ENCODE measurements at regions not wholly inside any gene's neighbourhood (a gene's known extent, or its start where the extent isn't known, plus 50 kb on each side); places are given as distances from the start of the nearest gene placed in this dataset.

DNA sequence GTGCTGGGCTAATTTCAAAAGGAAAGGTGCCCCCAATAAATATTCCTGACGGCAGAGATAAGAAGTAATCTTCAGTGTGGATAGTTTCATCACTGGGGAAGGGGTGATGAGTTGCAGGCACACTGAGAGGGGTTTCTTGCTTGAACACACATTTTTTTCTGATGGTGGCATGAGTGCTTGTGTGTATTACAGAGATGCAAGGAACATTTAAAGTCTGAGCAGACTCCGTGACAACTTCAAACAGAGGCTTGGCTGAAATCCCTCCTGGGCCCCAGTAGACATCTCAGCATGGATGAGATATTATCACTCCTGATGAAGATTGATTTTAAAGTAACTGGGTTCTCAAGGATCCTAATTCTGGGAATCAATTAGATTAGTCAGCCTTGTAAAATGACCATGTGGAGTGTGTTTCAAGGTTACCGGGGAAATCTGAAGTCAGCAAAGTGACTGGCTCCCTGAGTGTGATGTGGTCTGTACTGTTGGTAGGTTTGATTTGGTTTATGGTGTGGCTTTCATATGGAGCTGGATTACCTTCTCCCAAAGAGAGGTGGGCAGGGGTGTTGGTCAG lies 435.8 kb upstream of the EEF2KMT start:
- DNase-seq (ENCODE audit: low read depth), result no peak

DNA sequence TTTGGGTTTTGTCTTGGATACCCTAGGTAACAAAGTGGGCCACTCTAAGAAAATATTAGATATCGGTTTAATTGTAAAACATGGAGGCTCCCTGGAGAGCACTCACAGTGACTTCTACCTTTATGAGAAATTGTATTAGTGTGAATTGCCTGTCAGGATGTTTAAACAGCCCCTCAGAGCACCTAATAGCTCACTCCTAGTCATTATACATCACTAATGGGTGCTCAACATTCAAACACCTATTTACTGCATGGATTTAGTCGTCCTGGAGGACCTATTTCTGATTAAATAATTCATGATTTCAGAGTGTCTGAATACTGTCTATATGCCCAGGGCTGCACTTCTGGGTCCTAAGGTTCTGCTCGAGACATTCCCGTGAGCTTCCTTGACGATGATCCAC lies 430.2 kb upstream of the EEF2KMT start:
- no peak for DNase-seq (ENCODE audit: low read depth)

DNA sequence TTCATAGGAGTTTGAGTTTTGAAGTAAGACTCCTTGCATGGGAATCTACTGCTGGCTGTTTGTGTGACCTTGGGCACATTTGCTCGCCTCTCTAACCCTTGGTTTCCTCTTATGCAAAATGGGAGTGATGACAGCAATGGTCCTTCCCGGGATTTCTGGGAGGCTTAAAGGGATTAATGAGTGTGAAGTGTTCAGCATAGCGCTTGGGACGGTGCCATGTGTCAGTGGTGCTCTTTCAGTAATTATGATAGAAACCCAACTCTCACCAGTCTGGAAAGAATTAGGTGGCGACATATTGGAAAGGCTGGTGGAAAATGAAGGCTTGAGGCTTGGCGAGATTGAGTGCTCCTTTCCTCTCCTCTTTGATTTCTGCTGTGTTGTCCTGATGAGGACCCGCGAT lies 429.2 kb upstream of the EEF2KMT start:
- DNase-seq (ENCODE audit: low read depth), result no peak

DNA sequence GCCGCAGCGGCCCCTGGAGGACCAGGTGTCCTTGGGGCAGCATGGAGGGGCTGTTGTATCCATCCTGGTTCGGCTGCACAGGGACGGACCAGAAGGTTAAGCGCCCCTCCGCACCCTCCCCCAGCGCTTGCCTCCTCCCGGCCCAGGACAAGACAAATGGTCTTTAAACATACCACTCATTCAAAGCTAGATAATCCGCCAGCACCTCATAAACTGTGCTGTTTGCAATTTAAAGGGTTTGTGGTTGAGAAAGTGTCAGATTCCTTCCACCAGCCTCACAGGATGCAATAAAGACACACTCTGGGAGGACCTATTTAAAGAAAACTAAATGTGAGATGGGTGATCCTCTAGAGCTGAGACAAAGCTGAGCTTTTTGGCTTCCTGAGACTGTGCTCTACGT lies 426.2 kb upstream of the EEF2KMT start:
- DNase-seq (ENCODE audit: low read depth), result no peak

DNA sequence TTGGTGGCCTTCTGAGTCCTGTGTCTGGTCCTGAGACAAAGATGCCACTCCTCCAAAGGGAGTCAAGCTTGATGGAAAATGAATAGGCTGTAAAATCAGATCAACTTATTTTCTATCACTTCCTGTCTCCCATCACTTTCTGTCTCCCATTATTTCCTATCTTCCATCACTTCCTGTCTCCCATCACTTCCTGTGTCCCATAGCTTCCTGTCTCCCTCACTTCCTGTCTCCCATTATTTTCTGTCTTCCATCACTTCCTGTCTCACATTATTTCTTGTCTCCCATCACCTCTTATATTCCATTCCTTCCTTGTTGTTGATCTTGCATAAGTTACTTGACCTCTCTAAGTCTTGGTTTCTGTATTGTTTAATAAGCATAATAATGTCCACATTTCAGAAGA lies 418.5 kb upstream of the EEF2KMT start:
- DNase-seq (ENCODE audit: low read depth), result no peak

DNA sequence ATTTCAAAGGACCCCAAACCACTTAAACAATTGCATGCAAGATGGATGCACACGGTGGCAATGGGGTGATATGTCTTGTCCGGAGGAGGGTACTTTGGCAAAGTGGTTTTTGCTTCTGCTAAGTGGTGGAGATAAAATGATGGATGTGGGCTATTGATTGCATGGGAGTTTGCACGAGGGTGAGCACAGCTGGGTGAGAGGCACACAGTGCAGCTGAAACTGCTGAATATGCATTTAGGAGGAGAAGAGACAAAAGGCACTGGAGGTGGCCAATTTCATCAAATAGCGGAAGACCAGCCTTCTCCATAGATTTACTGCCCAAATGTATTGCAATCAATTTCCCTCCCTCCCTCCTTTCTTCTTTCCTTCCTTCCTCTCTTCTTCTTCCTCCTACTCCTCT lies 414.4 kb upstream of the EEF2KMT start:
- DNase-seq (ENCODE audit: low read depth), result no peak

DNA sequence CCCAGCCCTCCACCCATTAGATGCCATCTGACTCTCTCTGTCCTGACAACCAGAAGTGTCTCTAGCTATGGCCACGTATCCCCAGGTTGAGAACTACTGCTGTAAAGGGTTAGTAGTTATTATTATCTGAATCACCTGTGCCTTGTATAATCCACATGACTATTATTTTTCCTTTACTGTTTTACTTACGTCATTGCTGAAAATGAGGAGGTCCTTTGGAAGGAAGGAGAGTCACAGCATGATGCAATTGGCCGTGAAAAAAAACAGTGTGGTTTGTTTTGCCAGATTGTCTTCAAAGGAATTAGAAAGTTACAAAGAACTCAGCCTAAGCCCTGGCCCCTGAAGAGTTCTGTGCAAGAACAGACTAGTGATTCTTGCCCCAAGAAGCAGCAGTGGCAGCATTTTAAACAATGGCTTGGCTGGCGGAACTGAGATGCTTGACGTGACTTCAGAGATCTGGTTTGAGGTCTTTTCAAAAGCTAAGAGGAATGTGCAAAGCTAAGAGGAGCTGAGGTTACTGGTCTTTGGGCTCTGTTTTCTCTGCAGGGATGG lies 413.3 kb upstream of the EEF2KMT start:
- DNase-seq (ENCODE audit: low read depth), result no peak

DNA sequence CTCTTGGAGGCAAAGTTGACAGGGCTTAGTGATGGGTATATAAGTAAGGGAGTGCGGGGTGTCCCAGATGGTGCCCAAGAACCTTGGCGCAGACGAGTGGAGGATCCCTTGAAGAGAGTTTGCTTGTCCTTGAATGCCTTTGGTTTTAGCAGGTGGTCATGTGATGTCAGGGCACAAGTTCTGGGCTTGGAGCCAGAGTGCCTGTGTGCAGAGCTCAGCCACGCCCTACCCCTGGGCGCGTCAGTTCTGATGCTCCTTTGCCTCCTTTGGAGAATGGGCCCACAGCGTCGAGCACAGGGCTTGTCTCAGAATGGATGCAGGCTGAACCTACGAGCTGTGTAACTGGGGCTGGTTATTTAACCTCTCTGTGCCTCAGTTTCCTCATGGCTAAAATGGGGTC lies 412.2 kb upstream of the EEF2KMT start:
- no peak for DNase-seq (ENCODE audit: low read depth)

DNA sequence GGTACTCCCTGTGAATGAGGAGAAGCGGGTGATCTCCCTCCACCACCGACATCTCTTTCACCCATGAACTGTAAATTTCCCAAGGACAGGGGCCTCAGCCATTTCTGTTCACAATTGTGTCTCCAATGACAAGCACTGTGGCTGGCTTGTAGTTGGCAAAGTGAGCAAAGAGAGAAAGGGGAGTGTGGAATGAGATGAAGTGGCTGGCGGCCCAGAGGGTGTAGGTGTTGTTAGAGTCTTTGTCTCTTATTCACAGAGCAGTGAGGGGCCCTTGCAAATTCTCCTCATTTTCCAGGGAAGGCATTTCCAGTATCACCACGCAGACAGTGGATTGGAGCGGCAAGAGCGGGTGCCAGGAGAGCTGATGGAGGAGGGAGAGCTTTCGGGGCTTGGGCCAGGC lies 411.7 kb upstream of the EEF2KMT start:
- DNase-seq (ENCODE audit: low read depth), result no peak

DNA sequence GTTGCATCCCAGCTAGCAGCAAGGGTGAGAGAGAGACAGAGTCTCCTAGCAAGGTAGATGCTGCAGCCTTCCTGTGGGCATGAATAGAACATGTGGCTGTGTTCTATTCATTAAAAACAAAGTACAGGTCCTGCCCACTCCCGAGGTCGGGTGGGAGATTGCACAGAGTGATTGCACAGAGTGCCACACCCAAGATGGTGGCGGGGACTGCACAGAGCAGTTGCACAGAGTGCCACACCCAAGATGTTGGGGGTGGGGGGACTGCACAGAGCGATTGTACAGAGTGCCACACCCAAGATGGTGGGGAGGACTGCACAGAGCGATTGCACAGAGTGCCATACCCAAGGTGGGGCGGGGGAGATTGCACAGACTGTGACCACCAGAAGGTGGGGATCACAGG lies 410.8 kb upstream of the EEF2KMT start:
- no peak for DNase-seq (ENCODE audit: low read depth)

DNA sequence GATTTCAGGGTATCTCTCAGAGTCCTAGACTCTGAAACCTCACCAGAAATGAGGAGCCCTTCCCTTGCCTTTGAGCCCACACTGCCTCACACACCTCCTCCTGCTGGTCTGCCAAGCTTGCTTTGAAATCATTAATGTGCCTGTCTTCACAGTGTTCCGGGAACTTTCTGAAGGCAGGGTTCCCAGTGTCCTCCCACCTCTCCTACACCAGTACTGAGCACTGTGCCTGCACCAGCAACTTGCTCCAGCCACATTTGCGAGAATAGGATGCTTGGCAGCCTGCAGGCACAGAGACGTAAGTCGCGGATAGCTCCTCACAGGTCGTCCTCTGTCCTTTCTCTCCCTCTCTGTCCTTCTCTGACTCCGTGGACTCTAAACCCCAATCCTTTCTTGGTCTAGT lies 408.4 kb upstream of the EEF2KMT start:
- DNase-seq (ENCODE audit: low read depth), result no peak

DNA sequence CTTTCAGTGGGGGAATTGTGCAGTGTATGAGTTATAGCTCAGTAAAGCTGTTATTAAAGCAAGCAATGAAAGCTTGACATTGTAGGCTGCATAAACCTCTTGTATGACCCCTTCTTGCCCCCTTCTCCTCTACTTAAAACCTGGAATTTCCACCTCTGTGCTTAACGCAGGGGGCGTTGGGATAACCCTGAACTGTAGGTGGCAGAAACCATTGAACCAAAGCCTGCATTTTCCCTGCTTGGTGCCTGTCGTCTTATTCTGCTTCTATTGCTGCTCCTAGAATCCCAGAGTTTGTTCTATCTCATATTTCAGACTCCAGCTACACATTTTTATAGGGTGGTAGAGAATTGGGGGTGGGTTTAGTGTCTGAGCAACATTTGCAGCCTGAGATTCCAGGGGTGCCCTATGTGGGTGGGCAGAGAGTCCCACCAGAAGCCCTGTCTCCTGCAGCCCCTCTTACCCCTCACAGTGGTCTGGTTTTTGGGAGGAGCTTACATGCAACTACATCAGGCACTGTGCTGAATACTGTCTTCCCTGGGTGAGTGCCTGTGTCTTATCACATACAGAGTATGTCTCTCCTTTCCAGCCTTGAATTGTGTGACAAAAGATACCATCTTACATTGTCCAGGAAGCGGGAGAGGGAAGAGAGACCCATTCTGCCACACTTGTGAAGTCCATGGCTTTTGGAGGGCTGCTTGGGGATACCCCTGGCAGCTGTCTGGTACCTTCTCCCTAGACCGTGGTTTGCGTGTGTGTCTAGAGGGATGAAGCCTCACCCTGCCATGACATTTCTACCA lies 407.7 kb upstream of the EEF2KMT start:
- DNase-seq (ENCODE audit: low read depth), result no peak

DNA sequence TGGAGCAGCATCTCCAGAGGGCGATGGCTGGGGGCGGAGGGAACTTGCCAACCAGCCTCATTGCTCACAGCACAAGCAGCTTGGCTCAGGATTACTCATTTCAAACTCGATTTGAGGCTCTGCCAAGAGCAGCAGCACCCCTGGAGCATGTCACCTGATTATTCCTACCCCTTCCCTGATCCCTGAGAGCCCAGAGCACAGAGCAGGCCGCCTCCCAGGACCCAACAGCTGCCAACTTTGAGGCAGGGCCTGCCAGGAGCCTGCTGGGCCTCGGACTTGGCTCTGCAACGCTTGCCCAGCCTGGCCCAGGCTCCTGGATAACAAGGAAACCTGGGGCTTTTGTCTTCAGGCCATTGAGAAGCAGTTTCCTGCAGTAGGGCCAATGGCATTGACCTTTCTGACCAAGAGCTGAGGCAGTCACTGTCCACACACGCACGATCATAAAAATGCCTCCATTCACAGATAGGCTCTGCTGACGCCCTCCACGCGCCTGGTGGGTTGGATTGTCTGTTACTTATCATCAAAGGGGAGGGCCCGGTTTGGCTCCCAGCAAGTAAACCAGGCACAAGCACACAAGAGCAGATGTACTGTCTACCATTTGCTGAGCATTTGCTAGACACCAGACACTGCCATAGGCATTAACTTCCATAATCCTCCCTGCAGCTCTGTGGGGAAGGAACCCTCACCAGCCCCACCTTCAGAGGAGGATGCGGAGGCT lies 406.6 kb upstream of the EEF2KMT start:
- DNase-seq (ENCODE audit: low read depth), result no peak

DNA sequence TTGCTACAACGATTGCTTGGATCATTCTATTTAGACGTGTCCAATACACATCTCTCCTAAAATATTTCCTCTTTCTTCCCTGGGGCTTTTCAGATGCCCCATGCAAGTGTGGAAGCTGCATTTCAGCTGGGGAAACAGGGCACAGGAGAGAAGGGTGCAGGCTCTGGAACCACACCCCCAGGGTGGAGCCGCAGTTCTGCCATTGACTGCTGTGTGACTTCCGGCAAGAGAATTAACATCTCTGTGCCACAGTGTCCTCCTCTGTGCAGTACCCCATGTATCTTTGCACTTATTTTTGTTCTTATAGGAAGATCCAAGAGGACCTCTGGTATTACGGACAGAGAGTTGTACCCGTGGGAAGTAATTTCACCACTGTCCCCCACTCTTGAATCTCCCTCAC lies 405.3 kb upstream of the EEF2KMT start:
- DNase-seq (ENCODE audit: low read depth), result no peak

DNA sequence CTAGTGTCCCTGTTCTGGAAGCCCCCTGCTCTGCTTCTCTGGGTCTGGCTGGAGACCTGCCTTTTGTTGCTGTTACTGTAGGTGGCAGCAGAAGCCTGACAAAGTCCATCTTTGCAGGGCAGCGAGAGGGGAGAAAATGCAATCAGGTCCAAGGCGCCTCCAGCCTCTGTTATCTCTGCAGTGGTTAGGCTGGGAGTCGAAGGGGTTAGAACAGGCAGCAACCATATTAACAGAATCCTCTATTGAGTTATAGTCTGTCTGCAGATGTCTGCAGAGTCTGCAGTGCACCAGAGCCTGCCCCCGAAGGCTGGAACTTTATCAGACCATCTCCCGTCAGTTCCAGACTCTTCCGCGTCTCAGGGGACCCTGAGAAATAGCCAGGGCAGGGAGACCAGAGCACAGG lies 404.9 kb upstream of the EEF2KMT start:
- DNase-seq (ENCODE audit: low read depth), result no peak

DNA sequence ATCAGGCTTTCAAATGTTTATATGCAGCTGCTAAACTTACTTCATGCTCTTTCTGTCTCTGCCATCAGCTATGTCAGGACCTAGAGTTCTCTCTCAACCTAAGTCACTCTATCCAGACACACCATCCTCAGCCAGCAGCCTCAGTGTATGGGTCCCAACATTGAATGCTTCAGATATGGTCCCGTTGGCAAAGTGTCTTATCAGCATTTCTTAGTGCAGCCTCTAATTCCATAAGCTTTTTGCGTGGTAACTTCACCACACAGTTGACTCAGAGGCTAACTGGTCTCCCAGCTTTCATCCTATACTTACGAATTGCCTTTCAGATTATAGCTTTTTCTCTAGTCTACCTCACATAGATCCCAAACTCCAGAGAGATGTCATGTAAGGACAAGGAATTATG lies 402.9 kb upstream of the EEF2KMT start:
- DNase-seq (ENCODE audit: low read depth), result no peak

DNA sequence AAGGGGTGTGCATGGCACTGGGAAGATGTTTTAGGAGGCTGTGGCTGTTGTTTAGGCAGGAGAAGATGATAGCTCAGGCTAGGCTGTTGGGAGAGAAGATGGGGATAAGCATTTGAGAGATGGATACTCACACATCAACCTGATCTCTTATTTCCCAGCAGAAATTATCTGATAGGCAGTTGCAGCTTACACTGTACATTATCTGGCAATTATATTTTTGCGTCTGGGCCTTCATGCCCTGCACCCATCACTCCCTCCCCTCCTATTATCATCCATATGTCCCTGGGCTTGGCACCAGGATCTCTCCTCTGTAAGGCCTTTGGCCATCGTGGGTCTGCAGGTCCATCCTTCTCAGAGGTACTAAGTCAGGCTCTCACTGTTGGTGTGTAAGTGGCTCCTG lies 401.0 kb upstream of the EEF2KMT start:
- DNase-seq (ENCODE audit: low read depth), result no peak

DNA sequence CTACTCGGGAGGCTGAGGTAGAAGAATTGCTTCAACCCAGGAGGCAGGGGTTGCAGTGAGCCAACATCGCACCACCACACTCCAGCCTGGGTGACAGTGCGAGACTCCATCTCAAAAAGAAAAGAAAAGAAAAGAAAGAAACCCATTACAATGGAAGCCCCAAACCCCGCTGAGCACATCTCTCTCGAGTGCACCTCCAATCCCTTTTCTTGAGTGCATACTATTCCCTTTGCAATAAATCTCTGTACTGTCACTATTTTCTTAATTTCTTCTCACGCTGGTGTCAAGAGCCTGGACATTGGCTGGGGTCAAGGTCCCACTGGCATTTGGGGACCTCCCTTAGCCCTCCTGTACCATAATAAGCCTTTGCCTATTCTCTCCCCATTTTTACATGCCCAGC lies 398.4 kb upstream of the EEF2KMT start:
- no peak for DNase-seq (ENCODE audit: low read depth)

DNA sequence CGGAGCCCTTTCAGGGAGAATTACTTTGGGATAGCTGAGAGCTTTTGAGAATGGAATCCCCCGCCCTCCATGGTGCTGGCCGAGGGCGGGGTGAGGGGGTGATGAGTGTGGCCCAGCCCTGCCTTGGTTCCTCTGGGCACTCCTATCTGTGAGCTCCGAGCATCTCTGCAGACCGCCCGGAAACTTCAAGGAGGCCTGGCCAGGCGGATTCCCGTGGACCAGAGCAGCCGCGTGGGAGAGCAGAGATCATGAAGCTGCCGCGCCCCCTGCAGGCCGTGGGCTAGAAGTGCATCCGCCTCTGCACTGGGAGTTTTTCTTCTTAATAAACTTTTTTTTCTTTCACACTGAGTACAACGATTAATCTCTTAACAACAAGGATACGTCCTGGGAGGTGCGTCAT lies 392.9 kb upstream of the EEF2KMT start:
- DNase-seq (ENCODE audit: low read depth), result no peak

DNA sequence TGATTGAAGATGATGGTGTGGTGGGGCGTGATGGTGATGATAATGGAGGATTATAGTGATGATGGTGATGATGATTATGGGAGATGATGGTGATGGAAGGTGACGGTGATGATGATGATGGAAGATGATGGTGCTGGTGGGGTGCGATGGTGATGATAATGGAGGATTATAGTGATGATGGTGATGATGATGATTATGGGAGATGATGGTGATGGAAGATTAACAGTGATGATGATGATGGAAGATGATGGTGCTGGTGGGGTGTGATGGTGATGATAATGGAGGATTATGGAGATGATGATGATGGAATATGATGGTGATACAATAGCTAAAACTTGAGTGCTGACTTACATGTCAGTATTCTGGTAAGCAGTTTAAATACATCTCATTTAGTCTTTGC lies 391.0 kb upstream of the EEF2KMT start:
- no peak for DNase-seq (ENCODE audit: low read depth)

DNA sequence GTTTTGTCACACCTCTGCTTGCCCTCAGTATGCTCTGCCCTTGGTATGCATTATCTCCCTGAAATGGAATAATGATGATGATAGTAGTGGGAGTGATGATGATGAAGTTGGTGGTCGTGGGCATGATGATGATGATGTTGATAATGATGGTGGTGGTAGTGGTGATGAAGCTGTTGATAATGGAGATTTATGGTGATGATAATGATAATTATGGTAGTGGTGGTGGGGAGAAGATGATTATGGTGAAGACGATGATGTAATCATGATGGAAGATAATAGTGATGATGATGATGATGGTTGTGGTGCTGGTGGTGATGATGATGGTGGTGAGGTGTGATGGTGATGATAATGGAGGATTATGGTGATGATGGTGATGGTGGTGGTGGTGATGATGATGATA lies 390.1 kb upstream of the EEF2KMT start:
- DNase-seq (ENCODE audit: low read depth), result no peak

DNA sequence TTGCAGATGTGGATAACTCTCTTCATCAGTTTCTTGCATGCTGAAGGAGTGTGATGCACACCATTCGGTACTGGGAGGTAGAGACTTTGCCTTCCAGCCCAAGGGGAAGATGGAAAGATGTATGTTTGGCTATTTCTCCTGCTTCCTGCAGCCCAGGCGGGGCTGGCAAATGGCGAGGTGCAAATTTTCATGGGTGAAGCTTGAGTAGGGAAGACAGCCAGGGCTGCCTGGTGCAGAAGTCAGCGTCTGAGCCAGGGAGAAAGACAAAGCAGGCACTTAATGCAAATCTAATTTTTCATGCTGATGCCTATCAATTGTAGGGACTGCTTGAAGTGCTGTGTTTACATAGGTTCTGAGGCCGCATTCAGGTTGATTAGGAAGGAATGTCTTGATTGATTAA lies 384.7 kb upstream of the EEF2KMT start:
- no peak for DNase-seq (ENCODE audit: low read depth)

All from activated T-helper 9 cell treated with anti-CD3 and anti-CD28 coated beads, Interleukin-2, amount 50 U/mL, for 16 hours (primary cell).